GM12874 (cell line): ENCODE measurements at regions not wholly inside any gene's neighbourhood (a gene's known extent, or its start where the extent isn't known, plus 50 kb on each side); places are given as distances from the start of the nearest gene placed in this dataset.

Experiments
- TF ChIP-seq, protein P1 (sequence below): IDR thresholded peaks from 2 replicates; pipeline ENCODE4 v1.5.1; 2011; ENCODE audit warnings: low read depth, mild to moderate bottlenecking, control low read depth, low read length, moderate library complexity; ENCODE audit not compliant: insufficient read depth

DNA sequence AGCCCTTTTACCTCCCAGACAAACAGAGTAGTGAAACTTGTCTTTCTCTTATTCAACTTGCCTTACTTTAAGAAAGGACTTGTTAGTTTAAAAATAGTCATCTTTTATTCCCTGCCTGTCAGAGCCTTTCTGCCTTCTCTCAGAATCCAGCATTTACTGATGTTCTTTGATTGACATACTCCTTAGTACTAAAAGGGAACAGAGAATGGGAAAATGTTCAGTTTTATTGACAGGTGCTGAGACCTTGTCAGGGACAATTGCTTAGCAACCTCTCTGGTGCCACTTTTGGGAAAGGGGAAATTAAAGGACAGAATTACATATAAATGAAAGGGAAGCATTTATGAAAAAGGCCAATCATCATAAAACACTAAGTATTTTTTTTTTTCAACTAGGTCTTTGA is 378.3 kb downstream of the PDCD6IP start:
- TF ChIP-seq, protein P1, sequence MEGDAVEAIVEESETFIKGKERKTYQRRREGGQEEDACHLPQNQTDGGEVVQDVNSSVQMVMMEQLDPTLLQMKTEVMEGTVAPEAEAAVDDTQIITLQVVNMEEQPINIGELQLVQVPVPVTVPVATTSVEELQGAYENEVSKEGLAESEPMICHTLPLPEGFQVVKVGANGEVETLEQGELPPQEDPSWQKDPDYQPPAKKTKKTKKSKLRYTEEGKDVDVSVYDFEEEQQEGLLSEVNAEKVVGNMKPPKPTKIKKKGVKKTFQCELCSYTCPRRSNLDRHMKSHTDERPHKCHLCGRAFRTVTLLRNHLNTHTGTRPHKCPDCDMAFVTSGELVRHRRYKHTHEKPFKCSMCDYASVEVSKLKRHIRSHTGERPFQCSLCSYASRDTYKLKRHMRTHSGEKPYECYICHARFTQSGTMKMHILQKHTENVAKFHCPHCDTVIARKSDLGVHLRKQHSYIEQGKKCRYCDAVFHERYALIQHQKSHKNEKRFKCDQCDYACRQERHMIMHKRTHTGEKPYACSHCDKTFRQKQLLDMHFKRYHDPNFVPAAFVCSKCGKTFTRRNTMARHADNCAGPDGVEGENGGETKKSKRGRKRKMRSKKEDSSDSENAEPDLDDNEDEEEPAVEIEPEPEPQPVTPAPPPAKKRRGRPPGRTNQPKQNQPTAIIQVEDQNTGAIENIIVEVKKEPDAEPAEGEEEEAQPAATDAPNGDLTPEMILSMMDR: no peak

DNA sequence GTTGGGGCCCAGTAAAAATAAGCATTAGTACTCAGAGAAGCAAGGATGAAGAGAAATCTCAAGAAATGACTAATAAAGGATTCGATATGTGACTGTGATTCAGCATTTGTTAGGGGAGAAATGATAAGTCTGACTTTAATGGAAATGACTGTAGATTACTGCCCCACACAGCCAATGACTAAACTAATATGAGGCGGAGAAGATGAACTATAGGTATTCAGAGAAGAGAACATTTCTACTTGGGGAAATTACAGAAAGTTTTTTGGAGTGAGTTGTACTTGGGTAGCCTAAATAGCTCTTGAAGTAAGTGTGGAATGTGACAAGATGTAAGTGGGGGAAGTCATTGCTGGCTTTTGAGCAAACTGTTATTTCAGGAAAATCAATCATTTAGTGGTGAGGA is 380.0 kb downstream of the PDCD6IP start:
- TF ChIP-seq, protein P1: no peak

DNA sequence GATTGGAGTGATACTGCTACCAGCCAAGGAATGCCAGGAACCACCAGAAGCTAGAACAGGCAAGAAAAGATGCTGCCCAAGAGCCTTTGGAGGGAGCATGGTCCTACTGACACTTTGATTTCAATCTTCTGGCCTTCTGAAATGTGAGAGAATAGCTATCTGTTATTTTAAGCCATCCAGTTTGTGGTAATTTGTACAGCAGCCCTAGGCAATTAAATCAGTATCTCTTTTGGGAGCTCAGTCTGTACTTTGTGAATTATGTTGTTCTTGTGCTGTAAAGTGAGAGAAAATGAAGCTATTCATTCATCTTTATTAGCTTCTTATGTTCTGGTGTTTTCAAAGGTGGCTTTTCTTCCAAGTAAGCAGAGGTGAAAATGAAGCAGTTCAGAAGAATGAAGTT is 381.3 kb downstream of the PDCD6IP start:
- TF ChIP-seq, protein P1: no peak

DNA sequence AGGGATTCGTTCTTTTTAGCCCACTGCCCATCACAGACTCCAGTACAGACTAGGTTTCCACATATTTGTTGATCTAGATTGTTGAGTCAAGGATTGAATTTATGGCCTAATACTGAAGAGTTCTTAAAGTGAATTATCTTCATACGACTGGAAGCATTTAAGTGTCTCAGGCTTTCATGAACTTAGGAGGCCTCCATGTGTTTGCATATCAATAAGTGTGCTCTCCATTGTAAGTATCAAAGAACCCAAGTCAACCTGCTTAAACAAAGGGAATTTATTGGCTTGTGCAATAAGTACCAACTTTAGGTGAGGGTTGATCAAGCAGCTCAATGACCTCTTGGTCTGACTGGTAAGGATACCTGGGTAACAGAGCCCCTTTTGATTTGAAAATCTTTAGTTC is 382.1 kb downstream of the PDCD6IP start:
- TF ChIP-seq, protein P1: no peak

DNA sequence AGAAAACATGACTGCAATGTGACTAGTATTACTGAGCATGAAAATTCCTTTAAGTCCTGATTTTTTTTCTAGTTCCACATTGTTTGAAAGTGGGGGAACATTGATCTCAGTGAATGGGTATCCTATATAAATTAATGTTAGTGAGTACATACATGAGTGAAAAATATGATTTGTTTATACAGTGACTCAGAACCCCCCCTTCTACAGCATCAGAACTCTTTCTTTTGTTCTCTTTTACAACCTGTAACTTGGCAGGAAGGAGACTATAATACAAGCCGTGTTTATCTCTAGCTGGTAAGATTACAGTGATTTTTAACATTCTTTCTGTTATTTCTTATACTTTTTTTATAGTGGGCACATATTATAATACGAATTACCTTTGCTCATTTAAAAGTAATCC is 384.7 kb downstream of the PDCD6IP start:
- TF ChIP-seq, protein P1: no peak

GRCh38 chr3:34183611-34184340 is 385.3 kb downstream of the PDCD6IP start:
- TF ChIP-seq, protein P1: no peak

DNA sequence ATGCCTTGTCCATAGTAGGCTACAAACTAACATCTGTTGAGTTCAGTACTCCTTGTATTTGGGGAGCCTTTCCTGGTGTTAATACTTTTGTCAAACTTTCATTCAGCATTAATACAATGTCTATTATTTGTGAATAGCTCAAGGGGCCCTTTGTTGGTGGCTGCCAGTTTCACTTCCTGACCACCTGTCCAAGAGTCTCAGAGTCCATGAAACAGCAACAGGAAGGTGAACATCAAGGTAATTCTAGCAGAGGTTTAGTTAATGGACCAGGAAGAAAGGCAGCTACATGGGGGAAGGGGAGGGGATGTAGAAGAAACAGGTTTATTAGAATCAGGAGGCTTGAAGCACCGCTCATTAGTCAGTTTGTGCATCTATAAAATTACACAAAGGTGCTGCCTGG is 386.9 kb downstream of the PDCD6IP start:
- TF ChIP-seq, protein P1: no peak
